ENCODE measurements at regions not wholly inside any gene's neighbourhood (a gene's known extent, or its start where the extent isn't known, plus 50 kb on each side); places are given as distances from the start of the nearest gene placed in this dataset.

- TF ChIP-seq POLR2A (IDR thresholded peaks at IDR 0.05; ENCODE audit: borderline replicate concordance, extremely low read depth, insufficient read depth, insufficient read length) (no peak), TCF7L2 (IDR thresholded peaks at IDR 0.05; ENCODE audit: borderline replicate concordance, extremely low read depth, insufficient read depth, insufficient read length) (no peak), RAD21 (IDR thresholded peaks at IDR 0.05; ENCODE audit: low read depth) (no peak), CTCF (IDR thresholded peaks at IDR 0.05 in 2 of 3, conservative IDR thresholded peaks at IDR 0.05 in 1 of 3; ENCODE audit: borderline replicate concordance in 1 of 3, insufficient read depth in 1 of 3, low read depth in 2 of 3, low read length in 2 of 3) (no peak), CEBPB (IDR thresholded peaks at IDR 0.05; ENCODE audit: low read depth) (no peak), EZH2 (IDR thresholded peaks at IDR 0.05) (no peak), EZH2phosphoT487 (IDR thresholded peaks at IDR 0.05; ENCODE audit: borderline replicate concordance) (no peak), POLR2AphosphoS5 (IDR thresholded peaks at IDR 0.05; ENCODE audit: low read depth, low read length) (no peak), ZFX (IDR thresholded peaks at IDR 0.05) (no peak), ZNF274 (IDR thresholded peaks at IDR 0.05; ENCODE audit: low read depth, low read length) (no peak), JUND (IDR thresholded peaks at IDR 0.05) (no peak), YY1 (IDR thresholded peaks at IDR 0.05; ENCODE audit: extremely low read depth, insufficient replicate concordance, low read depth, low read length) (no peak)
- TF ChIP-seq, protein P1, sequence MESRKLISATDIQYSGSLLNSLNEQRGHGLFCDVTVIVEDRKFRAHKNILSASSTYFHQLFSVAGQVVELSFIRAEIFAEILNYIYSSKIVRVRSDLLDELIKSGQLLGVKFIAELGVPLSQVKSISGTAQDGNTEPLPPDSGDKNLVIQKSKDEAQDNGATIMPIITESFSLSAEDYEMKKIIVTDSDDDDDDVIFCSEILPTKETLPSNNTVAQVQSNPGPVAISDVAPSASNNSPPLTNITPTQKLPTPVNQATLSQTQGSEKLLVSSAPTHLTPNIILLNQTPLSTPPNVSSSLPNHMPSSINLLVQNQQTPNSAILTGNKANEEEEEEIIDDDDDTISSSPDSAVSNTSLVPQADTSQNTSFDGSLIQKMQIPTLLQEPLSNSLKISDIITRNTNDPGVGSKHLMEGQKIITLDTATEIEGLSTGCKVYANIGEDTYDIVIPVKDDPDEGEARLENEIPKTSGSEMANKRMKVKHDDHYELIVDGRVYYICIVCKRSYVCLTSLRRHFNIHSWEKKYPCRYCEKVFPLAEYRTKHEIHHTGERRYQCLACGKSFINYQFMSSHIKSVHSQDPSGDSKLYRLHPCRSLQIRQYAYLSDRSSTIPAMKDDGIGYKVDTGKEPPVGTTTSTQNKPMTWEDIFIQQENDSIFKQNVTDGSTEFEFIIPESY (IDR thresholded peaks at IDR 0.05; ENCODE audit: extremely low read depth, insufficient replicate concordance, low read length): no peak
Measured at GRCh38 chr7:13352677-13353076, 636.8 kb downstream of the ETV1 start.

Measured in HCT116 (cell line).